A673 (cell line): ENCODE measurements at regions not wholly inside any gene's neighbourhood (a gene's known extent, or its start where the extent isn't known, plus 50 kb on each side); places are given as distances from the start of the nearest gene placed in this dataset.
"Not testable (repeated sequence)": the region's sequence is repeated elsewhere in the genome, so short reads cannot be mapped to it uniquely, and the experiment has no call there.

ENCODE experiments used
- BruUV-seq: library from RNA; stranded (reverse); fragments of 400-500 nt; replicated peaks from 2 replicates; lab custom pipeline; 2021; lab: Mats Ljungman, UMichigan
- CTCF ChIA-PET: fragments of 300-600 bp; sonication (Branson Sonifier 250); formaldehyde crosslinking; loops from one replicate; lab custom pipeline; 2022; ENCODE audit warnings: antibody characterized with exemption; lab: Charles Lee
- POLR2A ChIA-PET: fragments of 300-600 bp; sonication (Branson Sonifier 250); formaldehyde crosslinking; loops from one replicate; lab custom pipeline; 2022; ENCODE audit warnings: antibody characterized with exemption; ENCODE audit not compliant: low non-redundant PET; lab: Charles Lee
- DNase-seq: peaks from one replicate; pipeline ENCODE4 v3.0.0-alpha.2; 2015; ENCODE audit warnings: low spot score
- H3K27ac ChIP-seq: fragments of 200-600 bp; sonication (generic); 2 replicates; pipeline ENCODE4 v1.5.1; 2016; ENCODE audit warnings: mixed run types, low read depth, mild to moderate bottlenecking, mixed read lengths, antibody characterized with exemption, low read length; ENCODE audit not compliant: poor library complexity, severe bottlenecking
- H3K27me3 ChIP-seq: fragments of 200-600 bp; sonication (generic); replicated peaks from 2 replicates; pipeline ENCODE4 v1.6.1; 2017; ENCODE audit warnings: mixed run types, low read depth, mild to moderate bottlenecking, mixed read lengths, antibody characterized with exemption, low read length; ENCODE audit not compliant: insufficient read depth, poor library complexity
- H3K36me3 ChIP-seq: fragments of 200-600 bp; sonication (generic); 2 replicates; pipeline ENCODE4 v1.6.1; 2016; ENCODE audit warnings: mixed run types, mild to moderate bottlenecking, mixed read lengths, antibody characterized with exemption, low read length; ENCODE audit not compliant: insufficient read depth, poor library complexity, severe bottlenecking
- H3K4me1 ChIP-seq: fragments of 200-600 bp; sonication (generic); 2 replicates; pipeline ENCODE4 v1.6.1; 2017; ENCODE audit warnings: mixed run types, mild to moderate bottlenecking, mixed read lengths, antibody characterized with exemption, low read length; ENCODE audit not compliant: insufficient read depth, poor library complexity, severe bottlenecking
- H3K4me3 ChIP-seq: fragments of 200-600 bp; sonication (generic); 2 replicates; pipeline ENCODE4 v1.5.1; 2016; ENCODE audit warnings: low read depth, mixed run types, mild to moderate bottlenecking, mixed read lengths, low read length; ENCODE audit not compliant: poor library complexity, severe bottlenecking
- H3K9me3 ChIP-seq: fragments of 200-600 bp; sonication (generic); 2 replicates; pipeline ENCODE4 v1.6.1; 2016; ENCODE audit warnings: mixed run types, low read depth, mild to moderate bottlenecking, mixed read lengths, antibody characterized with exemption, low read length; ENCODE audit not compliant: poor library complexity, severe bottlenecking
- CTCF ChIP-seq: fragments of 300-800, 200-600 bp; sonication (generic); conservative IDR thresholded peaks from 2 replicates; pipeline ENCODE4 v1.5.1; 2017; ENCODE audit warnings: low read depth, mild to moderate bottlenecking, antibody characterized with exemption, low read length, moderate library complexity, mixed read lengths
- EZH2 ChIP-seq: fragments of 200-600 bp; sonication (generic); IDR thresholded peaks from 2 replicates; pipeline ENCODE4 v1.6.1; 2017; ENCODE audit warnings: borderline replicate concordance, low read depth, mild to moderate bottlenecking, mixed read lengths, antibody characterized with exemption, low read length; ENCODE audit not compliant: poor library complexity, severe bottlenecking
- intact Hi-C: fragments of 100-400 bp; cut with micrococcal nuclease; formaldehyde crosslinking; loops from one replicate; pipeline ENCODE4 v1.10.0; 2022; ENCODE audit not compliant: unreplicated experiment

GRCh38 chr21:10464975-10465374 lies 56.4 kb upstream of the TPTE start:
- Histone ChIP-seq H3K4me1 (no peaks in the 10 kb centered on the region), H3K27me3 (no peaks in the 10 kb centered on the region), H3K27ac (no peak overlapping the region), H3K36me3 (no peaks in the 10 kb centered on the region), H3K4me3 (no peak overlapping the region), H3K9me3 (peaks cover 80% of the 10 kb centered on the region)
- TF ChIP-seq CTCF (no peak), EZH2 (no peak)
- CTCF ChIA-PET = no interaction called here
- no TSS peak for BruUV-seq
- intact Hi-C loops = no loop called here
- DNase-seq = no peak
- POLR2A ChIA-PET = no interaction called here

GRCh38 chr21:10465524-10466110 lies 55.8 kb upstream of the TPTE start:
- POLR2A ChIA-PET, CTCF ChIA-PET, H3K27ac ChIP-seq, H3K4me3 ChIP-seq, intact Hi-C loops, H3K36me3 ChIP-seq, H3K27me3 ChIP-seq, DNase-seq, H3K4me1 ChIP-seq, BruUV-seq: not testable (repeated sequence)
- peaks cover 77% of the 10 kb centered on the region for H3K9me3 ChIP-seq

GRCh38 chr21:10466200-10466599 lies 55.2 kb upstream of the TPTE start:
- CTCF ChIA-PET = no interaction called here
- H3K4me3 ChIP-seq = no peak overlapping the region
- H3K27me3 ChIP-seq = no peaks in the 10 kb centered on the region
- POLR2A ChIA-PET = no interaction called here
- DNase-seq = no peak
- no peak overlapping the region for H3K27ac ChIP-seq
- no peak for TF ChIP-seq CTCF
- TF ChIP-seq EZH2 = no peak
- no peaks in the 10 kb centered on the region for H3K36me3 ChIP-seq
- peaks cover 71% of the 10 kb centered on the region for H3K9me3 ChIP-seq
- intact Hi-C loops = no loop called here
- BruUV-seq = no TSS peak
- H3K4me1 ChIP-seq = no peaks in the 10 kb centered on the region
